H1 (cell line): ENCODE measurements at regions not wholly inside any gene's neighbourhood (a gene's known extent, or its start where the extent isn't known, plus 50 kb on each side); places are given as distances from the start of the nearest gene placed in this dataset.

Source experiments
- CTCF ChIA-PET: fragments of 300-600 bp; sonication (Branson Sonifier 250); formaldehyde crosslinking; loops from one replicate; lab custom pipeline; 2021; ENCODE audit not compliant: partially characterized antibody; lab: Charles Lee
- POLR2A ChIA-PET: fragments of 300-600 bp; sonication (Branson Sonifier 250); formaldehyde crosslinking; loops from one replicate; lab custom pipeline; 2021; ENCODE audit warnings: inconsistent platforms; ENCODE audit not compliant: partially characterized antibody; lab: Charles Lee
- DNase-seq, 2 experiments: peaks; one replicate each; pipeline versions ENCODE4 v3.0.0 to v3.0.0-alpha.2; 2010 to 2022; ENCODE audit warnings: low spot score in 2 of 2, low read depth in 1 of 2, mixed read lengths in 1 of 2
- FAIRE-seq: peaks from 2 replicates; lab custom pipeline; 2011; peaks lifted over from hg19 to GRCh38; lab: Jason Lieb, UNC
- H2AFZ ChIP-seq: 2 replicates; pipeline ENCODE4 v1.8.1; 2012; ENCODE audit warnings: low read length, inconsistent platforms
- H2AK5ac ChIP-seq: 2 replicates; pipeline ENCODE4 v1.6.1; 2013; ENCODE audit warnings: low read depth, low read length
- H2BK120ac ChIP-seq: replicated peaks from 2 replicates; pipeline ENCODE3; 2013; ENCODE audit warnings: low read depth, low read length, inconsistent platforms
- H2BK12ac ChIP-seq: 2 replicates; pipeline ENCODE4 v1.6.1; 2013; ENCODE audit warnings: low read depth, low read length
- H2BK15ac ChIP-seq: 2 replicates; pipeline ENCODE4 v1.6.1; 2013; ENCODE audit warnings: low read length
- H2BK20ac ChIP-seq: 2 replicates; pipeline ENCODE4 v1.6.1; 2013; ENCODE audit warnings: low read length
- H2BK5ac ChIP-seq: 2 replicates; pipeline ENCODE4 v1.6.1; 2013; ENCODE audit warnings: low read depth, low read length
- H3K14ac ChIP-seq: 2 replicates; pipeline ENCODE4 v1.6.1; 2013; ENCODE audit warnings: inconsistent platforms; ENCODE audit not compliant: insufficient read length
- H3K18ac ChIP-seq: 2 replicates; pipeline ENCODE4 v1.6.1; 2013; ENCODE audit warnings: low read length; ENCODE audit errors: extremely low read depth
- H3K23ac ChIP-seq: 2 replicates; pipeline ENCODE4 v1.6.1; 2013; ENCODE audit warnings: inconsistent platforms; ENCODE audit not compliant: insufficient read length
- H3K23me2 ChIP-seq: 2 replicates; pipeline ENCODE4 v1.6.1; 2013; ENCODE audit warnings: low read depth, low read length
- H3K27ac ChIP-seq: 2 replicates; pipeline ENCODE4 v1.6.1; 2011; ENCODE audit warnings: low read depth, low read length, inconsistent platforms
- H3K27me3 ChIP-seq, 4 experiments: replicated peaks in 1 of 4; 1 replicate in 1 of 4; 2 replicates in 3 of 4; pipeline versions ENCODE4 v1.6.1 to v1.8.1; 2011 to 2013; ENCODE audit warnings: low read length in 3 of 4, mild to moderate bottlenecking in 3 of 4, inconsistent platforms in 2 of 4, mixed read lengths in 2 of 4, moderate library complexity in 1 of 4; ENCODE audit not compliant: control insufficient read depth in 3 of 4, insufficient read depth in 3 of 4; ENCODE audit errors: extremely low read depth in 1 of 4
- H3K36me3 ChIP-seq, 4 experiments: 2 replicates each; pipeline versions ENCODE4 v1.6.1 to v1.8.1; 2011 to 2013; ENCODE audit warnings: mild to moderate bottlenecking in 4 of 4, low read length in 3 of 4, moderate library complexity in 2 of 4, control low read depth in 1 of 4, inconsistent platforms in 1 of 4; ENCODE audit not compliant: insufficient read depth in 4 of 4, control insufficient read depth in 2 of 4
- H3K4ac ChIP-seq: replicated peaks from 2 replicates; pipeline ENCODE3; 2013; ENCODE audit warnings: low read length, low read depth, mixed read lengths, inconsistent platforms; ENCODE audit not compliant: insufficient read length
- H3K4me1 ChIP-seq, 4 experiments: replicated peaks in 1 of 4; 1 replicate in 1 of 4; 2 replicates in 3 of 4; pipeline versions ENCODE4 v1.6.1 to v1.8.1; 2011 to 2013; ENCODE audit warnings: low read length in 3 of 4, inconsistent platforms in 2 of 4, mixed read lengths in 1 of 4; ENCODE audit not compliant: insufficient read depth in 4 of 4, control insufficient read depth in 3 of 4
- H3K4me2 ChIP-seq, 2 experiments: 2 replicates each; pipeline versions ENCODE4 v1.6.1 to v1.8.1; 2011 to 2013; ENCODE audit warnings: low read depth in 2 of 2, low read length in 2 of 2, control low read depth in 1 of 2, inconsistent platforms in 1 of 2, mild to moderate bottlenecking in 1 of 2; ENCODE audit not compliant: insufficient read depth in 1 of 2
- H3K4me3 ChIP-seq, 4 experiments: fragments of 200-600, 300-600 bp in 1 of 4; sonication (generic), shearing (Covaris generic), sonication (Bioruptor Twin) in 1 of 4; 2 replicates each; pipeline versions ENCODE4 v1.5.1 to v1.8.1; 2011 to 2016; ENCODE audit warnings: low read length in 4 of 4, low read depth in 3 of 4, control low read depth in 2 of 4, inconsistent platforms in 2 of 4, mild to moderate bottlenecking in 2 of 4, mixed read lengths in 1 of 4, moderate library complexity in 1 of 4; ENCODE audit not compliant: insufficient read depth in 2 of 4; ENCODE audit errors: extremely low read depth in 1 of 4
- H3K56ac ChIP-seq: replicated peaks from 2 replicates; pipeline ENCODE3; 2013; ENCODE audit warnings: low read depth, mild to moderate bottlenecking, mixed read lengths, low read length, inconsistent platforms; ENCODE audit not compliant: insufficient read length
- H3K79me1 ChIP-seq: 2 replicates; pipeline ENCODE4 v1.6.1; 2013; ENCODE audit warnings: low read depth, low read length, control low read depth
- H3K79me2 ChIP-seq, 2 experiments: 2 replicates each; pipeline versions ENCODE4 v1.6.1 to v1.8.1; 2012 to 2013; ENCODE audit warnings: low read length in 2 of 2, mild to moderate bottlenecking in 2 of 2, inconsistent platforms in 1 of 2; ENCODE audit not compliant: insufficient read depth in 2 of 2, control insufficient read depth in 1 of 2
- H3K9ac ChIP-seq, 4 experiments: replicated peaks in 1 of 4; 1 replicate in 1 of 4; 2 replicates in 3 of 4; pipeline versions ENCODE4 v1.6.1 to v1.8.1; 2011 to 2013; ENCODE audit warnings: low read depth in 3 of 4, low read length in 3 of 4, control low read depth in 2 of 4, mild to moderate bottlenecking in 2 of 4, moderate library complexity in 2 of 4, inconsistent platforms in 1 of 4; ENCODE audit errors: extremely low read depth in 1 of 4
- H3K9me3 ChIP-seq, 2 experiments: 2 replicates each; pipeline versions ENCODE4 v1.6.1 to v1.8.1; 2012 to 2013; ENCODE audit warnings: mild to moderate bottlenecking in 2 of 2, moderate library complexity in 2 of 2, control low read depth in 1 of 2, inconsistent platforms in 1 of 2, low read depth in 1 of 2, low read length in 1 of 2, mixed read lengths in 1 of 2; ENCODE audit not compliant: insufficient read depth in 2 of 2
- H4K20me1 ChIP-seq, 2 experiments: replicated peaks in 1 of 2; 2 replicates each; pipeline versions ENCODE3 to v1.8.1; 2011 to 2013; ENCODE audit warnings: inconsistent platforms in 2 of 2, low read length in 2 of 2, mild to moderate bottlenecking in 1 of 2; ENCODE audit not compliant: insufficient read depth in 2 of 2, control insufficient read depth in 1 of 2
- H4K5ac ChIP-seq: 2 replicates; pipeline ENCODE4 v1.6.1; 2013; ENCODE audit warnings: low read length, low read depth, mixed read lengths, inconsistent platforms; ENCODE audit not compliant: insufficient read length
- H4K8ac ChIP-seq: 2 replicates; pipeline ENCODE4 v1.8.0; 2013; ENCODE audit warnings: mild to moderate bottlenecking, moderate library complexity, low read length, inconsistent platforms; ENCODE audit not compliant: insufficient read depth; ENCODE audit errors: extremely low read depth
- H4K91ac ChIP-seq: replicated peaks from 2 replicates; pipeline ENCODE3; 2013; ENCODE audit warnings: low read length, mixed read lengths, inconsistent platforms; ENCODE audit not compliant: insufficient read length
- ASH2L ChIP-seq: fragments of 200-600, 300-600 bp; sonication (generic); IDR thresholded peaks from one replicate; pipeline ENCODE4 v1.7.1; 2017; ENCODE audit warnings: low read length
- RAD21 ChIP-seq, 2 experiments: IDR thresholded peaks in 1 of 2; conservative IDR thresholded peaks in 1 of 2; 2 replicates each; pipeline ENCODE4 v1.6.1; 2011; ENCODE audit warnings: low read depth in 2 of 2, low read length in 2 of 2, improper control_type of control experiment in 1 of 2, inconsistent platforms in 1 of 2, mild to moderate bottlenecking in 1 of 2, moderate library complexity in 1 of 2
- SIX5 ChIP-seq: IDR thresholded peaks from 2 replicates; pipeline ENCODE4 v1.6.1; 2011; ENCODE audit warnings: mild to moderate bottlenecking, low read depth, low read length
- SP4 ChIP-seq: IDR thresholded peaks from 2 replicates; pipeline ENCODE4 v1.6.1; 2012; ENCODE audit warnings: low read length, inconsistent platforms
- ZNF274 ChIP-seq: IDR thresholded peaks from 2 replicates; pipeline ENCODE4 v1.7.0; 2012; ENCODE audit warnings: low read length, borderline replicate concordance; ENCODE audit errors: extremely low read depth
- WGBS, 2 experiments: shearing (Covaris generic) in 1 of 2; methylation state at CpG; one replicate each; pipeline versions ENCODE4 v1.1.6 to v1.1.7; 2013 to 2015; ENCODE audit warnings: low lambda C conversion rate in 2 of 2, mixed read lengths in 2 of 2, inconsistent platforms in 1 of 2, low coverage in 1 of 2, missing lambda C conversion rate in 1 of 2; ENCODE audit not compliant: insufficient replicate concordance in 2 of 2, insufficient coverage in 1 of 2, insufficient read length in 1 of 2; ENCODE audit errors: extremely low coverage in 1 of 2, missing lambda C conversion rate in 1 of 2; 5-methylcytosine and 5-hydroxymethylcytosine counted together

- DNase-seq (no peak), FAIRE-seq (no peak)
- H3K23me2 ChIP-seq = no peaks in the 10 kb centered on the region
- no peaks in the 10 kb centered on the region for H3K36me3 ChIP-seq
- no peak overlapping the region for H3K4me2 ChIP-seq
- H3K14ac ChIP-seq = no peak overlapping the region
- no peaks in the 10 kb centered on the region for H3K79me1 ChIP-seq
- no peak overlapping the region for H3K9ac ChIP-seq
- no peaks in the 10 kb centered on the region for H3K79me2 ChIP-seq
- ChIA-PET POLR2A (no interaction called here), CTCF (interaction anchor here (1.4 kb wide), 1 partner anchor 20 kb away, joined by 4 read pairs; no protein-coding TSS in a partner anchor)
- no peak overlapping the region for H3K56ac ChIP-seq
- no peak overlapping the region for H2BK120ac ChIP-seq
- H3K4me1 ChIP-seq = peaks cover 0 to 3% (median 0%) of the 10 kb centered on the region in 4 experiments; a peak in 1 of 7 replicates
- no peak overlapping the region for H2BK20ac ChIP-seq
- WGBS, 2 experiments = 90% methylated on average over 3 of the region's 3 CpGs; no CpG with 5 or more reads in 1 of the 2 experiments
- H3K4ac ChIP-seq = no peak overlapping the region
- H4K20me1 ChIP-seq = no peaks in the 10 kb centered on the region
- H2AK5ac ChIP-seq = no peak overlapping the region
- H2BK12ac ChIP-seq = no peak overlapping the region
- no peaks in the 10 kb centered on the region for H3K9me3 ChIP-seq
- H4K8ac ChIP-seq = no peak overlapping the region
- no peak overlapping the region for H2BK15ac ChIP-seq
- H3K27me3 ChIP-seq = no peaks in the 10 kb centered on the region
- TF ChIP-seq SIX5 (no peak), ZNF274 (no peak), ASH2L (no peak), RAD21 (IDR thresholded peaks at IDR 0.05 in 1 of 2, conservative IDR thresholded peaks at IDR 0.05 in 1 of 2; ENCODE audit: low read depth in 2 of 2, low read length in 2 of 2) (no peak), SP4 (no peak)
- H3K18ac ChIP-seq = no peak overlapping the region
- no peak overlapping the region for H2AFZ ChIP-seq
- H3K23ac ChIP-seq = no peak overlapping the region
- no peak overlapping the region for H4K91ac ChIP-seq
- H3K27ac ChIP-seq = no peak overlapping the region
- no peak overlapping the region for H4K5ac ChIP-seq
- H3K4me3 ChIP-seq = no peak overlapping the region
- H2BK5ac ChIP-seq = no peak overlapping the region
Measured at GRCh38 chr13:72315312-72315711, 412.1 kb downstream of the MZT1 start.
